ENCODE measurements at regions not wholly inside any gene's neighbourhood (a gene's known extent, or its start where the extent isn't known, plus 50 kb on each side); places are given as distances from the start of the nearest gene placed in this dataset.

DNA sequence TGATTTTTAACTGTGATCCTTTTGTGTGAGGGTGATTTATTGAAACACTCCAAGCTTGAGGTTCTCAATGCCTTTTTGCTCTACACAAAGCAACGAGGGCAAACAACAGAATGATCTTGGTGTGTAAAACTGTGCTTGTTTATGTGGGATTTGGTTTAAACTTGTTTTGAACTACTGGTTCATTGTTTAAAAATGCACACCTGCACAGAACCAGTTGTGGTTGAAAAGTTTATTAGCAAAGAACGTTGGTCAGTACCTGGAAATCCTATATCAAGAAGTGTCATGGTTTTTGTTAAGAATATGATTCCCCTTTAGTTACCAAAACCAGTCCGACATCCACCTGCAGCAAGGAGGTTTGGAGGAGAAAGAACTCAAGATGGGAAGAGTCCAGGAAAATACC, 239.4 kb downstream of the WNT5A start:
- TF ChIP-seq, protein P1, sequence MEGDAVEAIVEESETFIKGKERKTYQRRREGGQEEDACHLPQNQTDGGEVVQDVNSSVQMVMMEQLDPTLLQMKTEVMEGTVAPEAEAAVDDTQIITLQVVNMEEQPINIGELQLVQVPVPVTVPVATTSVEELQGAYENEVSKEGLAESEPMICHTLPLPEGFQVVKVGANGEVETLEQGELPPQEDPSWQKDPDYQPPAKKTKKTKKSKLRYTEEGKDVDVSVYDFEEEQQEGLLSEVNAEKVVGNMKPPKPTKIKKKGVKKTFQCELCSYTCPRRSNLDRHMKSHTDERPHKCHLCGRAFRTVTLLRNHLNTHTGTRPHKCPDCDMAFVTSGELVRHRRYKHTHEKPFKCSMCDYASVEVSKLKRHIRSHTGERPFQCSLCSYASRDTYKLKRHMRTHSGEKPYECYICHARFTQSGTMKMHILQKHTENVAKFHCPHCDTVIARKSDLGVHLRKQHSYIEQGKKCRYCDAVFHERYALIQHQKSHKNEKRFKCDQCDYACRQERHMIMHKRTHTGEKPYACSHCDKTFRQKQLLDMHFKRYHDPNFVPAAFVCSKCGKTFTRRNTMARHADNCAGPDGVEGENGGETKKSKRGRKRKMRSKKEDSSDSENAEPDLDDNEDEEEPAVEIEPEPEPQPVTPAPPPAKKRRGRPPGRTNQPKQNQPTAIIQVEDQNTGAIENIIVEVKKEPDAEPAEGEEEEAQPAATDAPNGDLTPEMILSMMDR (IDR thresholded peaks at IDR 0.05; ENCODE audit: low read depth, low read length), result no peak
- TF ChIP-seq MYC (IDR thresholded peaks at IDR 0.05; ENCODE audit: low read depth, low read length), result no peak
